K562 (cell line): ENCODE measurements at regions not wholly inside any gene's neighbourhood (a gene's known extent, or its start where the extent isn't known, plus 50 kb on each side); places are given as distances from the start of the nearest gene placed in this dataset.

Experiments used
- ARHGAP35 ChIP-seq: fragments of 450-650 bp; IDR thresholded peaks from 2 replicates; pipeline ENCODE4 v1.6.1; 2018; ENCODE audit not compliant: partially characterized antibody
- CBFB ChIP-seq: sonication (generic); formaldehyde crosslinking; IDR thresholded peaks from 2 replicates; pipeline ENCODE4 v1.4.0; 2020; ENCODE audit warnings: mild to moderate bottlenecking, missing genetic modification reagents
- RAD21 ChIP-seq, 2 experiments: fragments of 250-450 bp in 1 of 2; fragments of 450-650 bp in 1 of 2; sonication (Bioruptor Pico) in 1 of 2; formaldehyde crosslinking in 1 of 2; IDR thresholded peaks in 1 of 2; conservative IDR thresholded peaks in 1 of 2; 2 replicates each; pipeline versions ENCODE4 v1.4.0 to v1.8.0; 2020 to 2022; ENCODE audit warnings: mild to moderate bottlenecking in 2 of 2, moderate library complexity in 1 of 2
- SAFB ChIP-seq: fragments of 200-400 bp; formaldehyde crosslinking; IDR thresholded peaks from 2 replicates; pipeline ENCODE4 v1.6.1; 2017; ENCODE audit warnings: low read depth, low read length, borderline replicate concordance

DNA sequence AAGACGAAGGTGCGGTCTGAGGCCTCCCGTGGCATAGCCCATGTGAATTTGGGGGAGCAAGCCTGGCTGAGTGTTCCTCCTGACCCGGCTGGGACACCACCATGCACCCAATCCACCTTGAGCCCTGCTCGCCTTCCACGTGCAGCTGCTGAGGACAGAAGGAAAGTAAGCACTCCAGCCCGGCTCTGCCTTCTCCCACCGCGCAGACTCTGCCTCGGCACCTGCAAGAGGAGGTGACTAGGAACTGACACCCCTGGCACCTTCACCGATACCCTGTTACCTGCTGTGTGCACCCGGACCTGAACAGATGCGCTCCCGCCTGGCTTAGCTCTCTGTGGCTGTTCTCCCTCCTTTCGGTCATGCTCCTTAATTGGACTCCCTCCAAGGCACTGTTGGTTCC, 57.0 kb upstream of the OPN4 start:
- TF ChIP-seq ARHGAP35 (no peak), CBFB (CRISPR knock-in tag) (no peak), RAD21 (CRISPR knock-in tag; conservative IDR thresholded peaks at IDR 0.05 in 1 of 2, IDR thresholded peaks at IDR 0.05 in 1 of 2) (no peak), SAFB (no peak)
